ENCODE measurements at regions not wholly inside any gene's neighbourhood (a gene's known extent, or its start where the extent isn't known, plus 50 kb on each side); places are given as distances from the start of the nearest gene placed in this dataset.
"Not testable (repeated sequence)": the region's sequence is repeated elsewhere in the genome, so short reads cannot be mapped to it uniquely, and the experiment has no call there.

DNA sequence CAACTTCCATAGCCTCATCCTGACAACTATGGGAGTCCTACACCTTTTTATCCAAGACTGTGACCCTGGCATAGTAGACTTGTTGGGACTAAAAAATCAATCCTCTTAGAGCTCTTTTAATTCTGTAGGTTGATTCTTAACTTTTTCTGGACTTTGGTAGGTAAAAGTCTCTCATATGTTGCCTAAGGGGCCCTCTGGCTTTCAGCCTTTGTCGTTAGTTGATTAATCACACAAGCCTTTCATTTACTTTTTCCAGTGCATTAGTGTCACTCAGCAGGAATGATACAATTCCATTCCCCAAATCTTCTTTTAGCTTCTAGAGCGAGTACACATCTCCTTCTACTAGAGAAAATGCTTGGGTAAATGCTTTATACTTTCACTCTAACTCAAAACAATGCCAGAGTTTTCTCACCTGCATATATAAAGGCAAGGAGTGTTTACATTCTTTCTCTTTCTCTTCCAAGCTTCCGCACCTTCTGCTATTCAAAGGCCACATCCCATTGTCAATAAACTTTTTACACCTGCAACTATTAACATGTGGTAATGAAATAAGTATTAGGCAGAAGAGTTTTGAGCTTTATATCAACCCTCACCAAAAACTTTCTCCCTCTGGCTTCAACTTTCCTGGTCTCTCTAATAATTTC lies 516.6 kb downstream of the FAM181B start:
- no peak for DNase-seq (ENCODE audit: low read depth in 2 of 2)

DNA sequence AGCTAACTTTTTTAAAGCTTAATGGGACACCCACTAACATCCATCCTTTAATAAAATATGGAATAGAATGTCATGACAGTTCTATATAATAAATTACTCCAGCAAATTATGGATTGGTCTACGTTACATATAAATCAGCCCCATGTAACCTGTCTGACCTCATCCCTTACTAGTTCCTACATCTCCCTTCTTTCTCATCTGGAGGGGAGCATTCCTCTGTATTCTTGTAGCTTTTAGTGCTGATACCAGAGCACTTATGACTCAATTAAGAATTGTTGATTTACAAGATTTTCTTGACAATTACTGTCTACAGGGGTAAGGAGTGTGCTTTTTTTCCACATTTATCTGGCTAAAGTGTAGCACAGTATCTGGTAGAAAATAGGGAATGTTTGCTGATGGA lies 523.7 kb downstream of the FAM181B start:
- no peak for DNase-seq (ENCODE audit: low read depth in 2 of 2)

DNA sequence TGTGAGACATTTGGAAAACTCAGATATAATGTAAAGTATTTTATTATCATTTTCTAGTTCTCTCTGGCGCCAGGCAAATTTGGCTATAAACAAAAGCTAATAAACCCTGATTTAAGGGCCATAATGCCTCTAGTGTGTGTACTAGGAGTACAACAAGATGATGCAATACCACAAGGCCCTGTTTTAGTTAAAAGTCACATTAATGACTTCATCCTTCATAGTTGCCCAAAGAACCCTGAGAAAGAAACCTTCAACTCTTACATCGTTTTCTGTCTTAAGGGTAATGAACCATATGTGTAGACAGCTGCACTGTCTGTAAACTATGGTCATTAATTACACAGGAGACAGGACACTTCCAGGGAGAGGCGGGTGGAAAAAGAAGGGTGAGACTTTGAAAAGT lies 538.4 kb downstream of the FAM181B start:
- DNase-seq (ENCODE audit: low read depth in 2 of 2), result no peak

DNA sequence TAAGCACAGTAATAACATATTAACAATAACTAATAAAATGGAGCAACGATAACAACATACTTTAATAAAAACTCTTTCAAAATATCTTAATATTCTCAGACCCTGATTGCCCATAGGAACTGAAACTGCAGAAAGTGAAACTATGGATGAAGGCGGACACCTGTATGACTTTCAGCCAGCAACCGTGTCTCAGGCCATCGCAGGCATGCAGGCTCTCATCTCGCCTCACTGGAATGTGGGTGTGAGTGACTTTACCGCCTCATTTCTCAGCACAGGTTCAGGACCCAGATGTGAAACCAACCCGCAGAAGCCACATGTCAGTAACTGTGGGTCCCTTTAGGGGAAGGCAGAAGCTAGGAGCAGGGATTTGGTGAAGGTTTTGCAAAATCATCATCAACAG lies 539.1 kb downstream of the FAM181B start:
- no peak for DNase-seq (ENCODE audit: low read depth in 2 of 2)

DNA sequence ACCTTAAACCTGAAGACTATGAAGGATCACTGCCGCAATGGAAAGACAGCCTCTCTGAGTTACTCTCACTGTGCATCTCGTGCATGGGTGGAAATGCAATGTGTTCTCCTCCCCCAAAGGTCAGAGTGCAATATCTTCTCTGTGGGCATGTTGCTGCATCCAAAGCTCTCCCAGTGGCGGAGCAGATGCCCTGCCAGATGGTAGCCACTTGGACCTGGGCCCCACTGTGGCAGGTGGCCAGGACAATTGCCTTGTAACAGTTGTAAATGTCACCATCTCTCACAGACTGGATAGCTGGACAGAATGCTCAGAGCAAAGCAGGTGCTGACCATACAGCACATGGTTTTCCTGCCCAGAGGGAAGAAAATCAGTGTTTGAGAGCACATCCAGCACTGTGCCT lies 542.0 kb downstream of the FAM181B start:
- no peak for DNase-seq (ENCODE audit: low read depth in 2 of 2)

DNA sequence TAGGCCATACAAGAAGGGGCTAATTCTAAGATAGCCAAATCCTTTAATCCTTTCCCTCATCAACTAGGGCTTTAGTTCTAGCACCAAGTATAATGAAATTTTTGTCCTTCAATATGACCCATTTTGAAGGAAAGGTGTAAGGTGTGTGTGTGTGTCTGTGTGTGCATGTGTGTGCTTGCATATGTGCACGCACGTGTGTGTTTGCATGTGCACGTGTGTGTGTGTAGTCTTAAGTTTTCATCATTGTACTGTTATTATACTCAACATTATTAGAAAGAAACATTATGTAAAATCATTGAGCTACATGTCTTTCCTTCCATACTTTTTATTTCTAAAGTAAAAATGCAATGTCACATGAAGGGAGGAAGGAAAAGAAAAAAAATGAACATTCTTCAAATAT lies 547.7 kb downstream of the FAM181B start:
- no peak for DNase-seq (ENCODE audit: low read depth in 2 of 2)

DNA sequence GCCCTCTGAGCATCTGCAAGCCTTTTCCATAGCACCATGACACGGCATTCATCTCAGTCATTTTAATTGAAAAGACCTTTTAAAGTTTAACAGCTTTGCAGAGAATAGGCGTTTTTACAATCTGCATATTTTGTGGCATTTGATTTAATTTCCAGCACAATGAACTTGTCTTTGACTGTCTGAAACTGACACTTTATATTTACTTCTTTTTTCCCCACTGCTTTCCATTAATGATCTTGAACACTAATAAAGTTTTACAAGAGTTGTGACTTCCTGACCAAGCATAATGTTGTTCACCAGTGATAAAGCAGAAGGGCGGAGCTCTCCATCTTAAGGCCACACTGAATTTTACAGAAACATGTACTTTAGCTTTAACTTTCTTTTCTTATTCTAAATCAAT lies 548.7 kb downstream of the FAM181B start:
- no peak for DNase-seq (ENCODE audit: low read depth in 2 of 2)

DNA sequence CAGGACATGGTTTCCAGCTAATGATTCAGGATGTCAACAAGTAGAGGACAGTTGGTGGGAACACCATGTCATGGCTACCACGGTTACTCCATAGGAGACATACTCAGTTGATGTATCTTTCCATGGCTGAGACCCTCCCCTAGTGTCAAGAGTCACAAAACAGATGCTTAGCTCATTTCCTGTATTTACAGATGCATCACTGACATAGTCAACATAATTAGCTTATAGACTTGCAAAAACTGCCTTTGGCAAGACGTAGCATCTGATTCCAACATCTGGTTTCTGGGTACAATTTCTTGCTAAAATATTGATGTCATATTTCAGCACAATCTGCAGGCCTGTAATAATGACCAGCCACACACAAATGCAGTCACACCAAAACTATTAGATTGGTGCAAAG lies 550.3 kb downstream of the FAM181B start:
- DNase-seq (ENCODE audit: low read depth in 2 of 2), result no peak

DNA sequence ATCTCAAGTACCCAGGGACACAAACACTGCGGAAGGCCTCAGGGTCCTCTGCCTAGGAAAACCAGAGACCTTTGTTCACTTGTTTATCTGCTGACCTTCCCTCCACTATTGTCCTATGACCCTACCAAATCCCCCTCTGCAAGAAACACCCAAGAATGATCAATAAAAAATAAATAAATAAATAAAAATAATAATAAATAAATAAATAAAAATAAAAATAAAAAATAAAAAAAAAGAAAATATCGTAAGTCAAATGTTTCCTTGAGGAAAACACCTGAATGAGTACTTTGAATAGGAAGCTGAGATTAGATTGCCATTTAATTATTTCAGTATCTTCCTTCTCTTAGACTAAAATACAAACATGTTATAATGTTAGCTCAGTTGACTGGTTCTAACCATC lies 551.0 kb downstream of the FAM181B start:
- not testable (repeated sequence) for DNase-seq (ENCODE audit: low read depth in 2 of 2)

DNA sequence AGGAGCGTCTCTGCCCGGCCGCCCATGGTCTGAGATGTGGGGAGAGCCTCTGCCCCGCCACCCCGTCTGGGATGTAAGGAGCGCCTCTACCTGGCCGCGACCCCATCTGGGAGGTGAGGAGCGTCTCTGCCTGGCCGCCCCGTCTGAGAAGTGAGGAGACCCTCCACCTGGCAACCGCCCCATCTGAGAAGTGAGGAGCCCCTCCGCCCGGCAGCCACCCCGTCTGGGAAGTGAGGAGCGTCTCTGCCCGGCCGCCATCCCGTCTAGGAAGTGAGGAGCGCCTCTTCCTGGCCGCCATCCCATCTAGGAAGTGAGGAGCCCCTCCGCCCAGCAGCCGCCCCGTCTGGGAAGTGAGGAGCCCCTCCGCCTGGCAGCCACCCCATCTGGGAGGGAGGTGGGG lies 551.9 kb downstream of the FAM181B start:
- DNase-seq (ENCODE audit: low read depth in 2 of 2), result not testable (repeated sequence)

DNA sequence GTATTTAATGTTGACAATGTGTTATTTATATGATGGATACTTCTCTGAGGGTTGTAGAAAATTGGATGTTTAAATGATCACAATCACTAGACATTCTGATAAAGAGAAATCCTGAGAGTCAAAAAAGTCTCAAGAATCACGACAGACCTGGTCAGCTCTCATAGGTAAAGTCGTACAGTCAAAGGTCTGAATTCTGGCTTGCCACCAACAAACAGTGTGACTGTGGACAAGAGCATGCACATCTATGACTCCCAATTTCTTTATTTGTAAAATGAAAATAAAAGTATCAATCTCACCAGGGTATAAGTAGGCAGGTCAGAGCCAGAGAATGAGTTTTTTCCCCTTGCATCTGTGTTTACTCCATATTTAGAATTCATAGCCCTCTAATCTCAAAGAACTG lies 556.7 kb downstream of the FAM181B start:
- no peak for DNase-seq (ENCODE audit: low read depth in 2 of 2)

DNA sequence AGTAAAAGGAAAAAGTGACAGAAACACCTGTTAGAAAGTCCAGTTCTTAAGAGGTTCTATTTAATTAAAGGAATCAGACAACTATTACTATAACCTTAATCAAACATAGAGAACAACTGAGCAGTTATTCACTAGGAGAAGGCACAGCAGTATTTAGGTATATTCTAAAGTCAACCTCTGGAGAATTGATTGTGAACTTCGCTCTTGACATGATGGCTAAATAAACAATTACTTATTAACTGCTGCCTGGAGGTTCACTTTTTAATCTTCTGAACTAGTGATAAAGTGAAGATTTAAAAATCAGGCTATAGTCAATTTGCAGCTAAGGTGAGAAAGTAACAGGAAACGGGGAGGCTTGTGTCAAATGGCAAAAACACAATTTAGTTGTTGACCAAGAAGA lies 557.3 kb downstream of the FAM181B start:
- no peak for DNase-seq (ENCODE audit: low read depth in 2 of 2)

DNA sequence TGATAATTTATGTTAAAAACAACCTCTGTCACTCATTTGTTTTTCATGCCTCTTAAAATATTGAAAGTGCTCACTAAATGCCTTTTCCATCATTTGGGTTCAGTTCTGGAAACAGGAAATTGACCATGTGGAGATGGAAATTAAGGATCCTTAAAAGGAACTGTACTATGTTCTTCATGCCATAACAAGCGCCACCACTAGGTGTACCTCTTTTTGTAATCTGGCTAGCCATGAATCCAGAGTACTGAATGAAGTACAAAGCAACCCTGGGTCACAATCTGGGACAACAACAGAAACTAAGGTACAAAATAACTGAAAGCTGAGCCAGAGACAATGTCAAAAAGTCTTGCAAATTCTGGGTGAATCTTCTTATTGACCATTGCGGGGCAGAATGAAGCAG lies 559.1 kb downstream of the FAM181B start:
- DNase-seq (ENCODE audit: low read depth in 2 of 2), result no peak

DNA sequence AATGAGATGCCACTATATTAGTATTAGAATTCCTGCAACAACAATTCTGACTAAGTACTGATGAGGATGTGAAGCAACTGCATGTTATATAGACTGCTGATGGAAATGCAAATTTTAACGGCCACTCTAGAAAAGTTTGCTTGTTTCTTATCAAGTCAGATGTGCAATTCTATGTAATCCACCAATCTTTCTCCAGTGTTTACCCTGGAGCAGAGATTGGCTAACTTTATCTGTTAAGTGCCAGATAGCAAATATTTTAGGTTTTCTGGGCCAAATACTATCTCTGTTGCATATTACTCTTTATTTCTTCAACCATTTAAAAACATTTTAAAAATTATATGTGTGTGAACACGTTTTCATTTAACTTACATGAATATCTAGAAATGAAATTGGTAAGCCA lies 586.9 kb downstream of the FAM181B start:
- DNase-seq (ENCODE audit: low read depth in 2 of 2), result no peak

DNA sequence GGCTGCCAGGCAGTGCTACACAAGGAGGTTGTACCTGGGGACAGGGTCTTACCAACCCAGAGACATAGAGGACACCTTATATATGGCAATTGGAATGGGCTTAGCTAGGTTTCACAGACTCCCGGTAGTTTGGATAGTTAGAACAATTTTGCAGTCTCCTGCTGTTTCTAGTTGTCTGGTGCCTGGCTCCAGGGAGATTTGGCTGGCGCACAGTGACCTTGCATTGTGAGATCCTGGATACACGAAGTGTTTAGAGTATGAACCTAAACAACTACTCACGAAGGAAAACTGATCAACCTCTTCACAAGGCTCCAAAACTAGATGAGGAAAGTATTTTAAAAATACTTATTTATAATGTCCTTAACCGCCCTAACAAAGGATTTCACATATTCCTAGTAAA lies 614.7 kb downstream of the FAM181B start:
- DNase-seq (ENCODE audit: low read depth in 2 of 2), result no peak

DNA sequence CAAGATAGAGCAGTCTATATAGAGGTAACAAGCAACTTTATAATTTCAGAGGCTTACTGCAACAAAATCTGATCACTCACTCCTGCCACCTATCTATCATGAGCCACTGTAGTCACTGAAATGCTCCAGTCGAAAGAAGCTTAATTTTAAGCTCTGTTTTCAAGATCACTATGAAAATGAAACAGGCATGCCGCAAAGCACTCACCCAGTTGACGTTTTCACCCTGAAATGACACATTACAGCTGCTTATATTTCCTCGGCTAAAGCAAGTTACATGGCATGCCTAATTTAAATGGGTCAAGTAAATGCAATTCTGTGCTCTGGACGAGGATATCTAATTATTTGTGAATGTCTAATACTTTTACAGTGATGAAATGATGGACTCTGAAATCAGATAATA lies 616.3 kb downstream of the FAM181B start:
- DNase-seq (ENCODE audit: low read depth in 2 of 2), result no peak

DNA sequence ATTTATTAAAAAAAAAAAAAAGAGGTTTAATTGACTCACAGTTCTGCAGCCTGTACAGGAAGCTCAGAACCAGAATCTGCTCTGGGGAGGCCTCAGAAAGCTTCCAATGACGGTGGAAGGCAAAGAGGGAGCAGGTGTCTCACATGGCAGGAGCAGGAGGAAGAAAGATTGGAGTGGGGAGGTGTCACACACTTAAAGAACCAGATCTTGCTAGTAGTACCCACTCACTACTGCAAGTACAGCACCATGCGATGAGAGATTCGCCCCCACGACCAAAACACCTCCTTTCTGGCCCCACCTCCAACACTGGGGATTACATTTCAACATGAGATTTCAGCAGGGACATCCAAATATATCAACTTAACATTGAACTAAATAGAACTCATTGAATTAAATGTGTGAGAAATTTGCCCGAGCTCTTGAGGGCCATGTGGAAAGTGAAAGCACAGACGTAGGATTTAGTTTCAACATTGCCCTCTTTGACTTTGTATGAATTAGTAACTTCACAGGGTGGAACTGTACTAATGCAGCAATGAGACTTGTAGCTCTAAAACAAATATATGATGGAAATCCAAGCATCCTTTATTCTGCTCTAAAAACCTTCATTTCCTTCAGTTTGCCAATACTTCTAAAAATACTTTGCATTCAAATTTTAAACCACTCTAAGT lies 628.2 kb downstream of the FAM181B start:
- DNase-seq (ENCODE audit: low read depth in 2 of 2), result no peak

DNA sequence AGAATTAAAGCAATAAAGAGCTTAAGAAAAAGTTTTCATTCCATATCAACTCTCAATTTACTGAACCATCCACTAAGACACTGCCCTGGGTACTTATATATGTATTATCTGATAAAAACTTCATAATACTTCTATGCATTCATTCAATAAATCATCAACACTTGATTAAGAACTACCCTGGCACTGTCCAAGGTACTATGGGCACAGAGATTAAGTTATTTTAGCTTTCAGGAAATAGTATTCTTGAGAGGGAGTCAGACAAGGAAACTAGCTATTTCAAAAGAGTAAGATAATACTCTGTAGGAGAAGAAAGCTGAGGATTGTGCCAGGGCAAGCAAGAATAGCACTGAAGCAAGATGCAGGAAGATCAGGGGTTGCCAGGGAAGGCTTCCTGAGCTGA lies 640.8 kb downstream of the FAM181B start:
- no peak for DNase-seq (ENCODE audit: low read depth in 2 of 2)

DNA sequence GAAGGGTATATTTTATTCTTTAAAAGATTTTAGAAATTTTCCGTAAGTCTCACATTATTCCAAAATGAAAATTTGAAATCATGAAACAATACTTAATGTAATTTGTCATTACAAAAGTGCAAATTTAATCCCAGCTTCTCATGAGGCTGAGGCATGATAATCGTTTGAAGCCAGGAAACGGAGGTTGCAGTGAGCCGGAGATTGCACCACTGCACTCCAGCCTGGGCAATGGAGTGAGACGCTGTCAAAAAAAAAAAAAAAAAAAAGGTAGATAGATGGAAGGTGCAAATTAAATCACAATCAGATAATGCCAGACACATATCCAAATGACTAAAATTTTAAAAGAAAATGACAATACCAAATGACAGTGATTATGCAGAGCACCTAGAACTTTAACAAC lies 644.2 kb downstream of the FAM181B start:
- no peak for DNase-seq (ENCODE audit: low read depth in 2 of 2)

DNA sequence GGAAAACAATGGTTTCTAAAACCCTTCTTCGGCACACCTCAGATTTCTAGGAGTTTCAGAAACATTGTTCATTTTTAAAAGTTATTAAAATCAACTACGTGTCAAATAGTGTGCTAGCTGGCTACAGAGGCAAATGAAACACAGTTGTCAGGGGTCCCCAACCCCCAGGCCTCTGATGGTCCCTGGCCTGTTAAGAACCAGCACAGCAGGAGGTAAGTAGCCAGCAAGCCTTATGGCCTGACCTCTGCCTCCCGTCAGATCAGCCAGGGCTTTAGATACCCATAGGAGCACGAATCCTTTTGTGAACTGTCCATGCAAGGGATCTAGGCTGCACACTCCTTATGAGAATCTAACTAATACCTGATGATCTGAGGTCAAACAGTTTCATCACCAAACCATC lies 648.2 kb downstream of the FAM181B start:
- DNase-seq (ENCODE audit: low read depth in 2 of 2), result no peak

DNA sequence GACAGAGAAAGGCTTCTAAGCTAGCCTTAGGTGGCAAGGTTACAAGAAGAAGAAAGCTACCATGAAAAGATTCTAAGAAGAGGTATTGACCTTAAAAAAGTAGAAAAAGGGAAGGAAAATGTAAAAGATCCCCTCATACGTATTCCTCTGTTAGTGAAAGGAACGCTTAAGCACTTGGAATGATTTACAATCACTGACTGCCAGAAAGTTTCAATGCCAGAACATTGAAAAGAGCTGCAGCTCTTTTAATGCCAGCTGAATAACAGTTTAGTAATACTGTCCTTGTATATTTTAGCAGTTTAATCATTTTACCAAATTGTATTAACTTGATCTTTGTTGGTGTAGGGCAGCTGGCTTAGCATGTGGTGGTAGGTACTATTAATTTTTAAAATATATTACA lies 650.7 kb downstream of the FAM181B start:
- no peak for DNase-seq (ENCODE audit: low read depth in 2 of 2)

DNA sequence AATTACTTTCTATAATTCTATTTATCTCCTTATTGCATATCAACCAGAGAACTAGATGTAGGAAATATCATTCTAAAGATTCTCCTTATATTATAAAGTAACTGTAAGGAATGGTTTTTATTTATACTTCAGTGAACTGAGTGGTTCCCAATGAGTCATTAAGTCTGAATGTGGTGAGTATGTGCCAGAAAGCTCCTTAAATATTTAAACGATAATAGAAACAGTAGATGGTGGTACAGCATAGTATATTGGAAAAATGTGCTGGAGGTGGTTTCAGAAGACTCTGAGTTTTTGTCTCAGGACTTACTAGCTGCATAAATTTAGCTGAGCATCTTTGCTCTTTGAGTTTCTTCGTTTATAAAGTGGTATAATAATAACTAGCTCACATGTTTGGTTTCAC lies 653.5 kb downstream of the FAM181B start:
- DNase-seq (ENCODE audit: low read depth in 2 of 2), result no peak

DNA sequence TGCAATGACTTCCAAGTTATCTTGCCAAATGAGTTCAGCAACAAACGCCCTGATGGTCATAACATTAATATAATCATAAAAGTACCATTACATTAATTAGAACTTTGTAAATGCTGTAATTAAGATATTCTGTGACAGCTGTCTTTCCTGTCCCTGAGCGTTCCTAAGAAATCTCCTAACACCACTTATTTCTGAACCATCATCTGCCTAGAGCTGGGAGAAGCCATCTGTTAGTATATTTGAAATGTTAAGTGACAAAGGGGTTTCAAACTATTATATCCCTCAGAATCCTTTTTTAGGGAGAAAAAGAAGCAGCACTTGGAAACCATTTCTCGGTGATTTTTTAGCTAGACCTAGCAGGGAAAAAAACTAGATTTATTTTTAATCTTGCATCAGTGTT lies 657.5 kb downstream of the FAM181B start:
- DNase-seq (ENCODE audit: low read depth in 2 of 2), result no peak

DNA sequence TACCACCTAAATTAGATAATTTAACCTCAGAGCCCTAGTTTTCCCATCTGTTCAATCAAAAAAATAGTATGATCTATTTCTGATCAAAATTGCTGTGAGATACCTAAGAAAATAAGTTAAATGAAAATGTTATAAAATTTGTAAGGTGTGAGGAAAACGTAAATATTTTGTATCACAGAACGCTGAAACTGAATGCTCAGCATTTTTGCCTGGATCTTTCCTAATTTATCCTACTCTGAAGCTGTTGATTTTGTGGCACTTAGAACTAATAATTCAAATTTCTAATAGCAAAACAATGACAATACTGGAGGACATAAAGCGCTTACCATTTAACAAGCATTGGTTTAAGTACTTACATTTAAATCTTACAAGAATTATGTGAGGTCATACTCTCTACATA lies 674.2 kb downstream of the FAM181B start:
- DNase-seq (ENCODE audit: low read depth in 2 of 2), result no peak
